HG03354 (cell line): ENCODE measurements at regions not wholly inside any gene's neighbourhood (a gene's known extent, or its start where the extent isn't known, plus 50 kb on each side); places are given as distances from the start of the nearest gene placed in this dataset.

Experiments used
- ATAC-seq: cut with Tn5 transposase; IDR thresholded peaks from one replicate; pipeline ENCODE4 v1.9.1; 2021; ENCODE audit warnings: mild to moderate bottlenecking; ENCODE audit not compliant: unreplicated experiment, poor library complexity, severe bottlenecking

- ATAC-seq: no peak
Measured at GRCh38 chr20:6467562-6467961, 299.9 kb upstream of the BMP2 start.

GRCh38 chr20:6466075-6466810 lies 301.2 kb upstream of the BMP2 start:
- ATAC-seq: no peak

- no peak for ATAC-seq
Measured at GRCh38 chr20:6450841-6451240, 316.6 kb upstream of the BMP2 start.

- ATAC-seq: no peak
Measured at GRCh38 chr20:6440443-6440799, 317.6 kb upstream of the FERMT1 start.

GRCh38 chr20:6439737-6440442 lies 317.1 kb upstream of the FERMT1 start:
- no peak for ATAC-seq

GRCh38 chr20:6434131-6434530 lies 311.3 kb upstream of the FERMT1 start:
- ATAC-seq: no peak

- no peak for ATAC-seq
Measured at GRCh38 chr20:6430381-6430780, 307.6 kb upstream of the FERMT1 start.

GRCh38 chr20:6426287-6426891 lies 303.6 kb upstream of the FERMT1 start:
- ATAC-seq: no peak

GRCh38 chr20:6421321-6422248 lies 298.8 kb upstream of the FERMT1 start:
- ATAC-seq: no peak

GRCh38 chr20:6420336-6420735 lies 297.5 kb upstream of the FERMT1 start:
- ATAC-seq: no peak

GRCh38 chr20:6418732-6419131 lies 295.9 kb upstream of the FERMT1 start:
- no peak for ATAC-seq

- ATAC-seq: no peak
Measured at GRCh38 chr20:6416371-6416770, 293.5 kb upstream of the FERMT1 start.

GRCh38 chr20:6411651-6412050 lies 288.8 kb upstream of the FERMT1 start:
- ATAC-seq: no peak

GRCh38 chr20:6410721-6411120 lies 287.9 kb upstream of the FERMT1 start:
- no peak for ATAC-seq

GRCh38 chr20:6407163-6407562 lies 284.3 kb upstream of the FERMT1 start:
- no peak for ATAC-seq

- ATAC-seq: no peak
Measured at GRCh38 chr20:6401893-6402557, 279.2 kb upstream of the FERMT1 start.

GRCh38 chr20:6397115-6397514 lies 274.3 kb upstream of the FERMT1 start:
- ATAC-seq: no peak

GRCh38 chr20:6395695-6396094 lies 272.9 kb upstream of the FERMT1 start:
- ATAC-seq: no peak

GRCh38 chr20:6388671-6389197 lies 265.9 kb upstream of the FERMT1 start:
- no peak for ATAC-seq
